ENCODE measurements at regions not wholly inside any gene's neighbourhood (a gene's known extent, or its start where the extent isn't known, plus 50 kb on each side); places are given as distances from the start of the nearest gene placed in this dataset.

DNA sequence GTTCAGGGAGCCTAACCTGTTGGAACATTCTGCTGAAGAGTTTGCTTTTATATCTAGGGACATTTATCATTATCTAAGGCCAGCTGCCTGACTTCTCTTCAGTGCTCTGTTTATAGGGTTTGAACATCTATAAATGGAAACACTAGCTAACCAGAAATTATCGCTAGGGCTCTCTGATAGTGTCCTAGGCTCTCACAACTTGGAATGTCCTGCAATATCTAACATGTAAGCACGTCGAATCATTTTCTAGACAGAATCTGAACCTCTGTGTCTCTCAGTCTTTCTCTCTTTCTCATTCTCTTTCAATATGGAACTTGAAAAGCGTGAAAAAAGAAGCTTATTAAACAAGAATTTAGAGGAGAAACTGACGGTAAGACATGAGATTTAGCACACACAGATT lies 92.5 kb upstream of the MLIP start:
- TF ChIP-seq, protein P1, sequence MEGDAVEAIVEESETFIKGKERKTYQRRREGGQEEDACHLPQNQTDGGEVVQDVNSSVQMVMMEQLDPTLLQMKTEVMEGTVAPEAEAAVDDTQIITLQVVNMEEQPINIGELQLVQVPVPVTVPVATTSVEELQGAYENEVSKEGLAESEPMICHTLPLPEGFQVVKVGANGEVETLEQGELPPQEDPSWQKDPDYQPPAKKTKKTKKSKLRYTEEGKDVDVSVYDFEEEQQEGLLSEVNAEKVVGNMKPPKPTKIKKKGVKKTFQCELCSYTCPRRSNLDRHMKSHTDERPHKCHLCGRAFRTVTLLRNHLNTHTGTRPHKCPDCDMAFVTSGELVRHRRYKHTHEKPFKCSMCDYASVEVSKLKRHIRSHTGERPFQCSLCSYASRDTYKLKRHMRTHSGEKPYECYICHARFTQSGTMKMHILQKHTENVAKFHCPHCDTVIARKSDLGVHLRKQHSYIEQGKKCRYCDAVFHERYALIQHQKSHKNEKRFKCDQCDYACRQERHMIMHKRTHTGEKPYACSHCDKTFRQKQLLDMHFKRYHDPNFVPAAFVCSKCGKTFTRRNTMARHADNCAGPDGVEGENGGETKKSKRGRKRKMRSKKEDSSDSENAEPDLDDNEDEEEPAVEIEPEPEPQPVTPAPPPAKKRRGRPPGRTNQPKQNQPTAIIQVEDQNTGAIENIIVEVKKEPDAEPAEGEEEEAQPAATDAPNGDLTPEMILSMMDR (IDR thresholded peaks at IDR 0.05; ENCODE audit: low read depth, low read length, poor library complexity, severe bottlenecking): no peak
- no peak for TF ChIP-seq EZH2phosphoT487 (IDR thresholded peaks at IDR 0.05; ENCODE audit: borderline replicate concordance, low read length)

All from DOHH2 (cell line).